Ovary (tissue), 7 donors: ENCODE measurements at regions not wholly inside any gene's neighbourhood (a gene's known extent, or its start where the extent isn't known, plus 50 kb on each side); places are given as distances from the start of the nearest gene placed in this dataset.

Experiments
- DNase-seq, 5 donors: peaks; one replicate each; pipeline ENCODE4 v3.0.0-alpha.2; 2019 to 2020
- H3K27ac ChIP-seq, 2 donors: fragments of 200-600 bp; one replicate each; pipeline versions ENCODE4 v1.5.1 to v1.8.0; 2019 to 2022
- H3K27me3 ChIP-seq: fragments of 200-600 bp; one replicate; pipeline ENCODE4 v1.8.0; 2022
- H3K36me3 ChIP-seq: fragments of 200-600 bp; sonication (generic); one replicate; pipeline ENCODE4 v1.5.1; 2019
- H3K4me1 ChIP-seq: one replicate; pipeline ENCODE4 v1.8.1; 2013; ENCODE audit warnings: mild to moderate bottlenecking, moderate library complexity; ENCODE audit not compliant: insufficient read depth
- H3K4me3 ChIP-seq: fragments of 200-600 bp; sonication (generic); one replicate; pipeline ENCODE4 v1.5.1; 2017
- H3K9me3 ChIP-seq, 2 donors: fragments of 200-600 bp in 1 of 2; sonication (generic) in 1 of 2; one replicate each; pipeline versions ENCODE4 v1.5.1 to v1.8.1; 2013 to 2019; ENCODE audit warnings: mild to moderate bottlenecking in 1 of 2, moderate library complexity in 1 of 2
- CTCF ChIP-seq, 3 donors: fragments of 450-650 bp in 2 of 3; fragments of 200-600 bp in 1 of 3; IDR thresholded peaks; one replicate each; pipeline versions ENCODE4 v1.5.1 to v1.8.0; 2016 to 2022; ENCODE audit warnings: antibody characterized with exemption in 3 of 3, mild to moderate bottlenecking in 1 of 3
- EP300 ChIP-seq: sonication (generic); formaldehyde crosslinking; IDR thresholded peaks from one replicate; pipeline ENCODE4 v1.6.1; 2017; ENCODE audit warnings: antibody characterized with exemption
- POLR2A ChIP-seq: fragments of 450-650 bp; IDR thresholded peaks from one replicate; pipeline ENCODE4 v1.6.1; 2017; ENCODE audit warnings: antibody characterized with exemption, mild to moderate bottlenecking, moderate library complexity
- WGBS, 3 donors: extraction: QIAGEN DNeasy Blood & Tissue Kit in 1 of 3; methylation state at CpG; one replicate each; pipeline versions ENCODE4 v1.1.5 to v1.1.7; 2013 to 2017; 5-methylcytosine and 5-hydroxymethylcytosine counted together
- intact Hi-C, 4 donors: fragments of 100-400 bp; cut with DNase I; formaldehyde crosslinking; loops; one replicate each; pipeline versions ENCODE4 v1.11.0 to v1.15.1; 2022 to 2023
- donor health status: DM: no; HTN: no; CAD: no; lungs with moderate emphysema.
- donor health status: DM: no; HTN: no; CAD: no.
- donor health status: Bipolar disorder and iron deficiency.
- donor health status: DM: no; HTN: no; CAD: no.
- donor health status: DM: yes; HTN: yes; CAD: no.

- H3K4me1 ChIP-seq = no peaks in the 10 kb centered on the region
- no peak overlapping the region for H3K27ac ChIP-seq
- H3K9me3 ChIP-seq = no peaks in the 10 kb centered on the region
- no peaks in the 10 kb centered on the region for H3K36me3 ChIP-seq
- DNase-seq = no peak
- intact Hi-C loops = no loop called here
- TF ChIP-seq POLR2A = no peak
- no peak for TF ChIP-seq CTCF (IDR thresholded peaks at IDR 0.05)
- no peak for TF ChIP-seq EP300
- 75 to 83% (median 83%) methylated on average over 1 of the region's 1 CpG for WGBS, 3 donors
- H3K27me3 ChIP-seq = no peaks in the 10 kb centered on the region
- no peak overlapping the region for H3K4me3 ChIP-seq
These were observed 110.0 kb upstream of the OBI1 start for GRCh38 chr13:78768950-78769349.

- intact Hi-C loops = no loop called here
- no peaks in the 10 kb centered on the region for H3K36me3 ChIP-seq
- no peaks in the 10 kb centered on the region for H3K4me1 ChIP-seq
- H3K4me3 ChIP-seq = no peak overlapping the region
- no peak for DNase-seq
- no peaks in the 10 kb centered on the region for H3K9me3 ChIP-seq
- no peak overlapping the region for H3K27ac ChIP-seq
- 70 to 76% (median 71%) methylated on average over 9 of the region's 9 CpGs for WGBS, 3 donors
- TF ChIP-seq EP300 (no peak), POLR2A (no peak), CTCF (IDR thresholded peaks at IDR 0.05) (no peak)
- no peaks in the 10 kb centered on the region for H3K27me3 ChIP-seq
These were observed 105.7 kb upstream of the OBI1 start for GRCh38 chr13:78764665-78765064.

- H3K27ac ChIP-seq = no peak overlapping the region
- no peak overlapping the region for H3K4me3 ChIP-seq
- no peak for DNase-seq
- no peak for TF ChIP-seq EP300
- TF ChIP-seq CTCF (IDR thresholded peaks at IDR 0.05) = no peak
- TF ChIP-seq POLR2A = no peak
- no peaks in the 10 kb centered on the region for H3K27me3 ChIP-seq
- 53 to 59% (median 58%) methylated on average over 2 of the region's 2 CpGs for WGBS, 3 donors
- H3K36me3 ChIP-seq = no peaks in the 10 kb centered on the region
- intact Hi-C loops = no loop called here
- no peaks in the 10 kb centered on the region for H3K9me3 ChIP-seq
- H3K4me1 ChIP-seq = no peaks in the 10 kb centered on the region
These were observed 103.9 kb upstream of the OBI1 start for GRCh38 chr13:78762825-78763224.

GRCh38 chr13:78759704-78760103, 100.7 kb upstream of the OBI1 start:
- H3K4me3 ChIP-seq = no peak overlapping the region
- H3K27me3 ChIP-seq = no peaks in the 10 kb centered on the region
- H3K36me3 ChIP-seq = no peaks in the 10 kb centered on the region
- intact Hi-C loops = no loop called here
- TF ChIP-seq POLR2A (no peak), EP300 (no peak), CTCF (IDR thresholded peaks at IDR 0.05) (no peak)
- 72 to 78% (median 73%) methylated on average over 5 of the region's 5 CpGs for WGBS, 3 donors
- H3K27ac ChIP-seq = no peak overlapping the region
- no peaks in the 10 kb centered on the region for H3K9me3 ChIP-seq
- no peak for DNase-seq
- H3K4me1 ChIP-seq = no peaks in the 10 kb centered on the region

GRCh38 chr13:78758549-78758948, 99.6 kb upstream of the OBI1 start:
- intact Hi-C loops = no loop called here
- Histone ChIP-seq H3K36me3 (no peaks in the 10 kb centered on the region), H3K9me3 (no peaks in the 10 kb centered on the region), H3K27me3 (no peaks in the 10 kb centered on the region), H3K4me3 (no peak overlapping the region), H3K4me1 (no peaks in the 10 kb centered on the region), H3K27ac (no peak overlapping the region)
- TF ChIP-seq CTCF (IDR thresholded peaks at IDR 0.05) (no peak), POLR2A (no peak), EP300 (no peak)
- no peak for DNase-seq
- 72 to 82% (median 80%) methylated on average over 4 of the region's 4 CpGs for WGBS, 3 donors
